Fibroblast of villous mesenchyme (primary cell): ENCODE measurements at regions not wholly inside any gene's neighbourhood (a gene's known extent, or its start where the extent isn't known, plus 50 kb on each side); places are given as distances from the start of the nearest gene placed in this dataset.

Experiments used
- DNase-seq: peaks from one replicate; pipeline ENCODE4 v3.0.0-alpha.2; 2010; ENCODE audit warnings: low read depth
- H3K4me3 ChIP-seq: 2 replicates; pipeline ENCODE4 v1.5.1; 2011; ENCODE audit warnings: low read depth, mild to moderate bottlenecking, low read length
- TF ChIP-seq, protein P1 (sequence below): IDR thresholded peaks from 2 replicates; pipeline ENCODE4 v1.5.1; 2012; ENCODE audit warnings: low read depth, mild to moderate bottlenecking, low read length; ENCODE audit not compliant: insufficient read depth

DNA sequence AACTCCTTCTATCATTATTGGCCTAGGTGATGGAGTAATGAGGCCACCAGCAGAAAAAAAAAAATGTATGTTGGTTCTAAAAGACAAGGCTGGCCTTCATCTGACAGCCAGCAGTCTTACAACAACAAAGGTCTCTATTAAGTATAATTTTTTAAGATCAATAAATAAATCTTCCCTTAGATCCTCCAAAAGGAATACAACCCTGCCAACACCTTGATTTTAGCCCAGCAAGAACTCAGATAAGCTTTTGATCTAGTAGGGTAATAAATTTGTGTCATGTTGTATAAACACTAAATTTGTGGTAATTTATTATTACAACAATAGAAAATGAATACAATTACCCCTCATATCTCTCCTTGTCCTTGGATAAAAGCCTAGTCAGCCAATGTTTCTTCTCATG, 633.2 kb upstream of the FAM174A start:
- DNase-seq, result no peak
- H3K4me3 ChIP-seq, result no peak overlapping the region
- TF ChIP-seq, protein P1, sequence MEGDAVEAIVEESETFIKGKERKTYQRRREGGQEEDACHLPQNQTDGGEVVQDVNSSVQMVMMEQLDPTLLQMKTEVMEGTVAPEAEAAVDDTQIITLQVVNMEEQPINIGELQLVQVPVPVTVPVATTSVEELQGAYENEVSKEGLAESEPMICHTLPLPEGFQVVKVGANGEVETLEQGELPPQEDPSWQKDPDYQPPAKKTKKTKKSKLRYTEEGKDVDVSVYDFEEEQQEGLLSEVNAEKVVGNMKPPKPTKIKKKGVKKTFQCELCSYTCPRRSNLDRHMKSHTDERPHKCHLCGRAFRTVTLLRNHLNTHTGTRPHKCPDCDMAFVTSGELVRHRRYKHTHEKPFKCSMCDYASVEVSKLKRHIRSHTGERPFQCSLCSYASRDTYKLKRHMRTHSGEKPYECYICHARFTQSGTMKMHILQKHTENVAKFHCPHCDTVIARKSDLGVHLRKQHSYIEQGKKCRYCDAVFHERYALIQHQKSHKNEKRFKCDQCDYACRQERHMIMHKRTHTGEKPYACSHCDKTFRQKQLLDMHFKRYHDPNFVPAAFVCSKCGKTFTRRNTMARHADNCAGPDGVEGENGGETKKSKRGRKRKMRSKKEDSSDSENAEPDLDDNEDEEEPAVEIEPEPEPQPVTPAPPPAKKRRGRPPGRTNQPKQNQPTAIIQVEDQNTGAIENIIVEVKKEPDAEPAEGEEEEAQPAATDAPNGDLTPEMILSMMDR, result no peak

DNA sequence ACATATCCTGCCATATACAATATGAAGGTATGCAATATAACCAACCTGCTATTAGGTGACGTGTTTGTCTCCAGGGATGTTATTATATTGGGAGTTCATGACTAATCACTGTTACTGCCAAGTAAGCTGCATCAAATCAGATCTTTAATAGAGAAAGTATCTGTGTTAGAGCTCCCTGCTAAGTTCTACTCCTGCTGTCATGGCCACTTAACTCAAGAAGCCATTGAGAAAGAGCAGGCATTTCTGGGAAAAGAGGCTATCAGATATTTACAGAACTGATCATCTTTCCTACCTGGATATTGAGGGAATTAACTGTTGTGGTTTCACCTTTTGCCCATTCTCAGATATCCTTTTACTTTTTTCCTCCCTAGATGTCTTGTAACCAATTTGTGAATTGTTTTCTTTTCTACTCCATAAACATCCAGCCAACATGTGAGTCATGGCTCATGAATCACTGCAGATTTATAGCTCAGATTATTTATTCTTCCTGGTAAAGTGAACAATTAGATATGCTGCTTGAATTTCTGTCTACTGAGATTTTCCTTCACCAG, 634.8 kb upstream of the FAM174A start:
- DNase-seq, result peak; percentile 6
- TF ChIP-seq, protein P1, result no peak
- no peak overlapping the region for H3K4me3 ChIP-seq

DNA sequence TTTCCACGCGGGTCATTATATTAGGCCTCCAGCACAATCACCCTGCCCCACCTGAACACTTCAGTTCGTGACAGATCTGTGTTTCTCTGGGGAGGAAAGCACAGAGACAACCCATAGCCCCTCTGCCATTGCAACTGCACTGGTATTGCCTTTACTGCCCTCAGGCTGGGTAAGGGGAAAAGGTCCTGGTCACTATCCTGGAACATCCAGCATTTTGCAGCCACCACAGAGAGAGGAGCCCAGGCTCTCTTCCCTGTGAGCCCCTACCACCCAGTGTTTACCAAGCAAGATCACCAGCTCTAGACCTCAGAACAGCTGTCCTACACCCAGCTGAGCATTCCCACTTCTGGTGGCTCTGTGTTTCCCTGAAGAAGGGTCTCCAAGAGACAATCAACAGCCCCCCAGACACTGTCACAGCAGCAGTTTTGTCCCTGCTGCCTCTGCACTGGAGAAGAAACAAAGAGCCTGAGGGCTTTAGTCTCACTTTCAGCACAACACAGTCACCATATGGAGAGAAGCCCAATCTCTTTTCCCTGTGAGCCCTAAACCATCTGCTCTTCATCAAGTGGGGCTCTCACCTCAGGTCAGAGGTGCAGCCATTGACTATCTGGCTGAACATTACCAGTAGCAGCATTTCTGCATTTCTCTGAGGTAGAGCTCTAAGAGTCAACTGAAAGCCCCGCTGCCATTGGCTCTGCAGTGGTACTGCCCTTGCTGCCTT, 655.2 kb upstream of the FAM174A start:
- DNase-seq, result no peak

DNA sequence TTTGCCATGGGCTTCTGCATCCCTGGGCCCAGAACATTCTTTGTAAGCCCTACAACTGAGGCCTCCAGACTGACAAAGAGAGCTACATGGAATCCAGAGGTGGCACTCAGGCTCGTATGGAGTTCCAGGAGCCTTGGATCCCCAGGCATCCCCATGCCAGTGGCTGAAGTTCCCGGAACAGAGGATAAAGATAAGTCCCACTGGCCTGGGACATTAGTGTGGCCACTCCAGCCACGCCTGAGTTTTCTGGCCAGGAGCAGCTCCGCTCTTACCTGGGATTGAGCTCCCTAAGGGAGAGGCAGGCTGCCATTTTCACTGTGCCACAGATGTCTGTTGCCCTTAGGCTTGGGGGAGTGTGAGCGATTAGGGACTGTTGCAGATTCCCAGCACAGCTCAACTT, 656.3 kb upstream of the FAM174A start:
- H3K4me3 ChIP-seq, result no peak overlapping the region
- DNase-seq, result no peak
- TF ChIP-seq, protein P1, result no peak

More for the DNA sequence above, 655.2 kb upstream of the FAM174A start:
- TF ChIP-seq, protein P1, result no peak
- no peak overlapping the region for H3K4me3 ChIP-seq

DNA sequence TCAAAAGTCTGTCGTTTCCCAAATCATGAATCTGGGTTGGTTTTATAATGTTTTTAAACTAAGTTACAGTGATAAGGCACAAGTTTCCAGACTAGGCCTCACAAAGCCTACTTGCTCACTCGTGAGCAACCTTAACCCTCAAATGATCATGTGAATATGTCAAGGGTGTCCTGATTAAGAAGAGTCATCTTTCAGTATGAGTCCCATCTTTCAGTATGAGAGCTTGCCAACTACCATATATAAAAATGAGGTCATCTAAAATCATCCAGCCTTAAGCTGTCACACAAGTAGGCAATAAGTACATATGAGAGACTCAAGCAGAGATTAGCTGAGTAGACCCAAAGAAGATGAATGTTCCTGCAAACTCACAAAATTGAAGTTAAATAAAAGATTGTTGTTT, 668.4 kb upstream of the FAM174A start:
- TF ChIP-seq, protein P1, result no peak
- no peak for DNase-seq
- H3K4me3 ChIP-seq, result no peak overlapping the region

DNA sequence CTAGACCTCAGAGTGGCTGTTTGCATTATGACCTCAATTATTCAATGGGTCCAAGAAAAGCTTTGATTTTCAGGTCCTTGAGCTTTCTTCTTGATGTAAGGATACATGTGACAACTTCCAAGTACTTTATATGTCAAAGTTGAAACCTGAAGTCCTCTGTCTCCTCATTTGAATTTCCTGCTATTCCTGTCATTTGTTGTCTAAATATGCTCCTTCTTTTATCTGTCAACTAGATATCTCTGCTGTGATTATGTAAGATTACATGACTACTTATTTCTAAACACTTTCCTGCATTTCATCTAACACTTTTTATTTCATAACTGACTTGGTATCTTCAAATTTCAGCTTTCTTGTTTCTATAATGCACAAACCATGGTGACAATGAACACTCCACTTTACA, 670.0 kb upstream of the FAM174A start:
- no peak for DNase-seq
- no peak overlapping the region for H3K4me3 ChIP-seq
- TF ChIP-seq, protein P1, result no peak

DNA sequence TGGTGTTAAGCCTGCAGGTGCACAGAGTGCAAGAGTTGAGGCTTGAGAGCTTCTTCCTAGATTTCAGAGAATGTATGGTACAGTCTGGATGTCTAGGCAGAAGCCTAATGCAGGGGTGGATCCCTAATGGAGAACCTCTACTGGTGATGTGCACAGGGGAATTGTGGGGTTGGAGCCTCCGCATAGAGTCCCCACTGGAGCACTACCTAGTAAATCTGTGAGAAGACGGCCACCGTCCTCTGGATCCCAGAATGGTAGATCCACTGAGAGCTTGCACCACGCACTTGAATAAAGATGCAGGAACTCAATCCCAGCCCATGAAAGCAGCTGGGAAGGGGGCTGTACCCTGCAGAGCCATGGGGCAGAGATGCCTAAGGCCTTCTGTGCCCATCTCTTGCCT, 699.4 kb upstream of the FAM174A start:
- DNase-seq, result no peak
- TF ChIP-seq, protein P1, result no peak
- no peak overlapping the region for H3K4me3 ChIP-seq
